CD4-positive, alpha-beta T cell treated with Interleukin-17A for 4 hours (primary cell): ENCODE measurements at regions not wholly inside any gene's neighbourhood (a gene's known extent, or its start where the extent isn't known, plus 50 kb on each side); places are given as distances from the start of the nearest gene placed in this dataset.

Experiments
- DNase-seq: peaks from one replicate; pipeline ENCODE4 v3.0.0-alpha.2; 2020; ENCODE audit warnings: mixed read lengths

GRCh38 chr5:3006526-3006925 is 255.0 kb upstream of the IRX2 start:
- DNase-seq = no peak

- no peak for DNase-seq
Measured at GRCh38 chr5:3004361-3005080, 253.0 kb upstream of the IRX2 start.

GRCh38 chr5:3002230-3002629 is 250.8 kb upstream of the IRX2 start:
- DNase-seq = no peak

- DNase-seq = no peak
Measured at GRCh38 chr5:3000631-3001030, 249.2 kb upstream of the IRX2 start.

- DNase-seq = no peak
Measured at GRCh38 chr5:2999926-3000325, 248.4 kb upstream of the IRX2 start.

- DNase-seq = no peak
Measured at GRCh38 chr5:2998106-2998505, 246.6 kb upstream of the IRX2 start.

GRCh38 chr5:2997179-2997578 is 245.7 kb upstream of the IRX2 start:
- no peak for DNase-seq

GRCh38 chr5:2996687-2997086 is 245.2 kb upstream of the IRX2 start:
- DNase-seq = no peak

- DNase-seq = no peak
Measured at GRCh38 chr5:2996248-2996647, 244.8 kb upstream of the IRX2 start.

- no peak for DNase-seq
Measured at GRCh38 chr5:2995667-2996066, 244.2 kb upstream of the IRX2 start.

- DNase-seq = no peak
Measured at GRCh38 chr5:2995035-2995434, 243.6 kb upstream of the IRX2 start.

GRCh38 chr5:2993771-2994170 is 242.3 kb upstream of the IRX2 start:
- no peak for DNase-seq

GRCh38 chr5:2993301-2993700 is 241.8 kb upstream of the IRX2 start:
- DNase-seq = no peak

- DNase-seq = no peak
Measured at GRCh38 chr5:2992806-2993205, 241.3 kb upstream of the IRX2 start.

GRCh38 chr5:2991884-2992283 is 240.4 kb upstream of the IRX2 start:
- DNase-seq = no peak

GRCh38 chr5:2989517-2989916 is 238.0 kb upstream of the IRX2 start:
- DNase-seq = no peak

- DNase-seq = no peak
Measured at GRCh38 chr5:2986301-2986700, 234.8 kb upstream of the IRX2 start.

- DNase-seq = no peak
Measured at GRCh38 chr5:2985718-2986117, 234.2 kb upstream of the IRX2 start.

- DNase-seq = no peak
Measured at GRCh38 chr5:2983583-2984300, 232.3 kb upstream of the IRX2 start.

GRCh38 chr5:2981652-2982051 is 230.2 kb upstream of the IRX2 start:
- DNase-seq = no peak

GRCh38 chr5:2981035-2981434 is 229.6 kb upstream of the IRX2 start:
- DNase-seq = no peak

- no peak for DNase-seq
Measured at GRCh38 chr5:2960294-2960693, 208.8 kb upstream of the IRX2 start.

GRCh38 chr5:2958976-2959375 is 207.5 kb upstream of the IRX2 start:
- DNase-seq = no peak

GRCh38 chr5:2948875-2949274 is 197.4 kb upstream of the IRX2 start:
- DNase-seq = no peak

- no peak for DNase-seq
Measured at GRCh38 chr5:2946315-2946714, 194.8 kb upstream of the IRX2 start.
